GM20000 (cell line): ENCODE measurements at regions not wholly inside any gene's neighbourhood (a gene's known extent, or its start where the extent isn't known, plus 50 kb on each side); places are given as distances from the start of the nearest gene placed in this dataset.

Experiments used
- DNase-seq: peaks from one replicate; pipeline ENCODE4 v3.0.0; 2012; ENCODE audit warnings: low spot score
- TF ChIP-seq, protein P1 (sequence below): IDR thresholded peaks from 2 replicates; pipeline ENCODE4 v1.5.1; 2012; ENCODE audit warnings: mild to moderate bottlenecking, control low read depth; ENCODE audit errors: extremely low read depth, missing control alignments

DNA sequence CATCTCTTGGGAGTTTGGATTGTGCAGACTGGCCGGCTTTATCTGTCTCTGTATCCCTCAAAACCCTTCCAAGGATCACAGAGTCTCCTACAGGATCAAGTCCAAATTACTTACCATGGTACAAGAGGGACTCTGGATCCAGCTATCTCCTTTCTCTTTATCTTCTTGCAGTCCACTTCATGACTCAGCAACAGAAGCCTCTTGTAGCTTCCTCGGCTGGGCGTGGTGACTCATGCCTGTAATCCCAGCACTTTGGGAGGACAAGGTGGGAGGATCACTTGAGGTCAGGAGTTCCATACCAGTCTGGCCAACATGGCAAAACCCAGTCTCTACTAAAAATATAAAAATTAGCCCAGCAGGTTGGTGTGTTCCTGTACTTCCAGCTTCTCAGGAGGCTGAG, 189.7 kb downstream of the BCAT1 start:
- TF ChIP-seq, protein P1, sequence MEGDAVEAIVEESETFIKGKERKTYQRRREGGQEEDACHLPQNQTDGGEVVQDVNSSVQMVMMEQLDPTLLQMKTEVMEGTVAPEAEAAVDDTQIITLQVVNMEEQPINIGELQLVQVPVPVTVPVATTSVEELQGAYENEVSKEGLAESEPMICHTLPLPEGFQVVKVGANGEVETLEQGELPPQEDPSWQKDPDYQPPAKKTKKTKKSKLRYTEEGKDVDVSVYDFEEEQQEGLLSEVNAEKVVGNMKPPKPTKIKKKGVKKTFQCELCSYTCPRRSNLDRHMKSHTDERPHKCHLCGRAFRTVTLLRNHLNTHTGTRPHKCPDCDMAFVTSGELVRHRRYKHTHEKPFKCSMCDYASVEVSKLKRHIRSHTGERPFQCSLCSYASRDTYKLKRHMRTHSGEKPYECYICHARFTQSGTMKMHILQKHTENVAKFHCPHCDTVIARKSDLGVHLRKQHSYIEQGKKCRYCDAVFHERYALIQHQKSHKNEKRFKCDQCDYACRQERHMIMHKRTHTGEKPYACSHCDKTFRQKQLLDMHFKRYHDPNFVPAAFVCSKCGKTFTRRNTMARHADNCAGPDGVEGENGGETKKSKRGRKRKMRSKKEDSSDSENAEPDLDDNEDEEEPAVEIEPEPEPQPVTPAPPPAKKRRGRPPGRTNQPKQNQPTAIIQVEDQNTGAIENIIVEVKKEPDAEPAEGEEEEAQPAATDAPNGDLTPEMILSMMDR, result no peak
- no peak for DNase-seq

DNA sequence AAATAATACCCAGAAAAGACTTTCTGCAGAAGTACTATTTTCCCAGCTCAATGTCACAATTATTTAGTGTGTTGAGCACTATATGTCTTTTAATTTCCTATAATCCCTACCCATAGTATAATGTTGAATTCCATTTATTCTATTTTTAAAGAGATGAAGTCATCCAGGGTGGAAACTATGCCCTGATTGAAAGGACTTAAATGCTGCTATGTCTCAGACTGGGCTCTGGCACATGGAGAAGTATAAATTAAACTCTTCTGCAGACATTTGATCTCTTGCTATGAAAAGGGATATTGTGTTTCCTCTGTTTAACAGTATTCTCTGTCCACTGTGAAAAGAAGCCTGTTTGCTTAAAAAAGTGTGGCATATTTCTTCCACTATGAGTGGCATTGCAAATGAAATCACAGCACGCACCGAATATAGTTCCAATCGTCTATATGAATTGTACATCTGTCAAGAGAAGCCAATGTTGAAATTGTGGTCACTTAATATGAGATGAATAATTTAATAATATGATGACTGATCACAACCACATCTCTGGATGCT, 192.3 kb downstream of the BCAT1 start:
- TF ChIP-seq, protein P1, result no peak
- DNase-seq, result no peak

- no peak for DNase-seq
- TF ChIP-seq, protein P1, result no peak
Measured at GRCh38 chr12:24754690-24755638, 193.9 kb downstream of the BCAT1 start.

DNA sequence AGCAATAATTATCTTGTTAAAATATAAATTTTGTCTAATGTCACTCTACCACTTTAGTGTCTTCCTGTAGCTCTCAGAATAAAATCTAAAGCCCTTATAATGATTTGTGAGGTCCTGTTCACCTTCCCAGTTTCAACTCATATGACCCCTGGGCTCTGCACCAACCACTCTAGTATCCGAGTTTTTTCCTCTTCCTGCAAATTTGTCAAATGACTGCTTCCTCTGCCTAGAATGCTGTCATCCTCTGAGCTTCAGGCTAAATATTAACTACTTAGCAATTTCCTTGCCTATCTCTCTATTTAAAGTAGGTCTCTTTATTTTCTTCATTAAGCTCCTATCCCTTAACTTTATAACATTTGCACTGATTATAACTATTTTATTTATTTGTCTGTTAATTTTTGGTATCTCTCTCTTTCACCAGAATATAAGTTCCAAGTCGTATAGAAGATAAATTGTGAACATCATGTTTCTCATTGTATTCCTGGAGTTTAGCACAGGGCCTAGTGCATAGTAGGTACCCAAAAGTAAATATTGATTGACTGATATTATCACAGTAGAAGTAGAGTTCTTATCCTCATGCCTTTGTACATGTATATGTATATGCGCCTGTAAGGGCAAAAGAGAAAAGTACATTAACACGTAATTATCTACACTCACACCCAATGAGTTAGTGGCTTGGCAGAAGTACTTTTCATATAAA, 196.0 kb downstream of the BCAT1 start:
- TF ChIP-seq, protein P1, result no peak
- DNase-seq, result no peak

GRCh38 chr12:24751181-24751580, 197.7 kb downstream of the BCAT1 start:
- TF ChIP-seq, protein P1, result no peak
- no peak for DNase-seq

GRCh38 chr12:24750263-24750662, 198.6 kb downstream of the BCAT1 start:
- TF ChIP-seq, protein P1, result no peak
- no peak for DNase-seq

- TF ChIP-seq, protein P1, result no peak
- no peak for DNase-seq
Measured at GRCh38 chr12:24749171-24749570, 199.7 kb downstream of the BCAT1 start.
